GM23338 (cell line): ENCODE measurements at regions not wholly inside any gene's neighbourhood (a gene's known extent, or its start where the extent isn't known, plus 50 kb on each side); places are given as distances from the start of the nearest gene placed in this dataset.

Experiments used
- ATAC-seq: fragments of 200-7000 bp; cut with Tn5 transposase; 3 replicates; pipeline ENCODE4 v1.9.1; 2020
- DNase-seq: peaks from one replicate; pipeline ENCODE4 v3.0.0-alpha.2; 2015; ENCODE audit warnings: low spot score
- H2AFZ ChIP-seq: fragments of 200-600 bp; sonication (generic); 2 replicates; pipeline ENCODE4 v1.8.0; 2016; ENCODE audit warnings: antibody characterized with exemption, mild to moderate bottlenecking, moderate library complexity
- H3F3A ChIP-seq: fragments of 200-600 bp; sonication (generic); replicated peaks from 2 replicates; pipeline ENCODE4 v1.8.0; 2017; ENCODE audit warnings: antibody characterized with exemption, mixed run types, low read depth
- H3K27ac ChIP-seq: fragments of 200-600 bp; sonication (generic); 2 replicates; pipeline ENCODE4 v1.6.1; 2016; ENCODE audit warnings: low read depth
- H3K27me3 ChIP-seq: fragments of 200-600 bp; sonication (generic); 2 replicates; pipeline ENCODE4 v1.8.0; 2016; ENCODE audit warnings: mild to moderate bottlenecking, mixed run types, moderate library complexity; ENCODE audit not compliant: insufficient read depth
- H3K36me3 ChIP-seq: fragments of 200-600 bp; sonication (generic); 2 replicates; pipeline ENCODE4 v1.8.0; 2016; ENCODE audit warnings: mild to moderate bottlenecking; ENCODE audit not compliant: insufficient read depth
- H3K4me1 ChIP-seq: fragments of 200-600 bp; sonication (generic); 2 replicates; pipeline ENCODE4 v1.8.0; 2016; ENCODE audit warnings: mild to moderate bottlenecking, moderate library complexity; ENCODE audit not compliant: insufficient read depth
- H3K4me2 ChIP-seq: fragments of 200-600 bp; sonication (generic); 2 replicates; pipeline ENCODE4 v1.7.1; 2017; ENCODE audit warnings: mixed run types
- H3K4me3 ChIP-seq: fragments of 200-600 bp; sonication (generic); 2 replicates; pipeline ENCODE4 v1.6.1; 2016; ENCODE audit warnings: mixed run types
- H3K79me2 ChIP-seq: fragments of 200-600 bp; sonication (generic); replicated peaks from 2 replicates; pipeline ENCODE4 v1.8.0; 2017; ENCODE audit warnings: mild to moderate bottlenecking; ENCODE audit not compliant: insufficient read depth
- H3K9me2 ChIP-seq: fragments of 200-600 bp; sonication (generic); 2 replicates; pipeline ENCODE4 v1.8.0; 2017; ENCODE audit not compliant: insufficient read depth
- H4K20me1 ChIP-seq: fragments of 200-600 bp; sonication (generic); replicated peaks from 2 replicates; pipeline ENCODE4 v1.8.0; 2017; ENCODE audit warnings: mild to moderate bottlenecking; ENCODE audit not compliant: insufficient read depth
- H3K27ac Mint-ChIP-seq: 2 replicates; pipeline ENCODE4 v1.8.0; 2020; ENCODE audit warnings: inconsistent platforms, mild to moderate bottlenecking, moderate library complexity, mixed read lengths
- H3K27me3 Mint-ChIP-seq: 3 replicates; pipeline ENCODE4 v1.8.0; 2022; ENCODE audit warnings: low read depth, mild to moderate bottlenecking, moderate library complexity, mixed read lengths, inconsistent platforms; ENCODE audit not compliant: insufficient read depth, poor library complexity
- H3K36me3 Mint-ChIP-seq: 3 replicates; pipeline ENCODE4 v1.8.0; 2021; ENCODE audit warnings: low read depth, mild to moderate bottlenecking, inconsistent platforms, moderate library complexity, mixed read lengths
- H3K4me1 Mint-ChIP-seq: 3 replicates; pipeline ENCODE4 v1.8.0; 2020; ENCODE audit warnings: mild to moderate bottlenecking, inconsistent platforms, mixed read lengths
- H3K4me3 Mint-ChIP-seq: 3 replicates; pipeline ENCODE4 v1.8.0; 2021; ENCODE audit warnings: moderate library complexity, mild to moderate bottlenecking, inconsistent platforms, mixed read lengths
- H3K9me3 Mint-ChIP-seq: 3 replicates; pipeline ENCODE4 v1.8.0; 2020; ENCODE audit warnings: moderate library complexity, mild to moderate bottlenecking, inconsistent platforms, mixed read lengths
- CREB1 ChIP-seq: fragments of 250-450 bp; sonication (Bioruptor Pico); IDR thresholded peaks from 2 replicates; pipeline ENCODE4 v1.5.0; 2020; ENCODE audit warnings: low read depth, mild to moderate bottlenecking, moderate library complexity
- EZH2 ChIP-seq: fragments of 200-600 bp; sonication (generic); IDR thresholded peaks from one replicate; pipeline ENCODE4 v1.8.0; 2017; ENCODE audit warnings: antibody characterized with exemption, mild to moderate bottlenecking, low read depth; ENCODE audit not compliant: unreplicated experiment
- EZH2phosphoT487 ChIP-seq: fragments of 200-600 bp; sonication (generic); IDR thresholded peaks from one replicate; pipeline ENCODE4 v1.8.1; 2018; ENCODE audit warnings: antibody characterized with exemption; ENCODE audit not compliant: unreplicated experiment
- JUNB ChIP-seq: IDR thresholded peaks from one replicate; pipeline ENCODE4 v1.6.1; 2016; ENCODE audit warnings: antibody characterized with exemption; ENCODE audit not compliant: unreplicated experiment
- NANOG ChIP-seq: IDR thresholded peaks from 2 replicates; pipeline ENCODE4 v1.6.1; 2016; ENCODE audit warnings: antibody characterized with exemption, borderline replicate concordance
- POLR2AphosphoS5 ChIP-seq: IDR thresholded peaks from 2 replicates; pipeline ENCODE4 v1.6.1; 2016; ENCODE audit warnings: antibody characterized with exemption, low read depth
- STAT1 ChIP-seq: IDR thresholded peaks from one replicate; pipeline ENCODE4 v1.6.1; 2016; ENCODE audit warnings: antibody characterized with exemption; ENCODE audit not compliant: unreplicated experiment
- ZNF331 ChIP-seq: fragments of 250-450 bp; sonication (Bioruptor Pico); IDR thresholded peaks from 2 replicates; pipeline ENCODE4 v1.5.0; 2020; ENCODE audit warnings: low read depth, mild to moderate bottlenecking, moderate library complexity
- ZNF462 ChIP-seq: fragments of 250-450 bp; sonication (Bioruptor Pico); IDR thresholded peaks from 2 replicates; pipeline ENCODE4 v1.5.0; 2020; ENCODE audit warnings: mild to moderate bottlenecking, moderate library complexity
- TF ChIP-seq, protein P1 (sequence below), 2 experiments: fragments of 200-600 bp in 1 of 2; sonication (generic) in 1 of 2; conservative IDR thresholded peaks; 2 replicates each; pipeline versions ENCODE4 v1.5.1 to v1.6.1; 2016 to 2017; ENCODE audit warnings: antibody characterized with exemption in 2 of 2, low read depth in 2 of 2, mild to moderate bottlenecking in 2 of 2, moderate library complexity in 1 of 2

DNA sequence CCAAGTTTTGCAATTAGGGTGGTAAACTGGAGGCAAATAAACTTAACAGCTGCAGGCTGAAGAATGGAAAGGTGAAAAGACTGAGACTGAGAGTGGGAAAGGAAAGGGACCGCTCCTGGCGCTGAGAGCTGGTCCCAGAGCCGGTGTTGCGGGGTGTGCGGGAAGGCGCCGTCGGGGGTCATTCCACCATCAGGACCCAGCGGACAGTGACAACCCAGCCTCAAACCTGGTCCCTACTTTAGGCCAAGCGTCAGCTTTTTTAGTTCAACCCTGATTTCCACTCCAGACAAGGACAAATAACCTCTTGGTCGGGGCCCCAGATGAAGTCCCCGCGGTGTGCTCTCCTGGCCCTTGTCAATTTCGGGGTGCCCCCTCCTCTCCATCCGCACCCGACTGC is 145.8 kb upstream of the ETS2 start:
- TF ChIP-seq, protein P1, sequence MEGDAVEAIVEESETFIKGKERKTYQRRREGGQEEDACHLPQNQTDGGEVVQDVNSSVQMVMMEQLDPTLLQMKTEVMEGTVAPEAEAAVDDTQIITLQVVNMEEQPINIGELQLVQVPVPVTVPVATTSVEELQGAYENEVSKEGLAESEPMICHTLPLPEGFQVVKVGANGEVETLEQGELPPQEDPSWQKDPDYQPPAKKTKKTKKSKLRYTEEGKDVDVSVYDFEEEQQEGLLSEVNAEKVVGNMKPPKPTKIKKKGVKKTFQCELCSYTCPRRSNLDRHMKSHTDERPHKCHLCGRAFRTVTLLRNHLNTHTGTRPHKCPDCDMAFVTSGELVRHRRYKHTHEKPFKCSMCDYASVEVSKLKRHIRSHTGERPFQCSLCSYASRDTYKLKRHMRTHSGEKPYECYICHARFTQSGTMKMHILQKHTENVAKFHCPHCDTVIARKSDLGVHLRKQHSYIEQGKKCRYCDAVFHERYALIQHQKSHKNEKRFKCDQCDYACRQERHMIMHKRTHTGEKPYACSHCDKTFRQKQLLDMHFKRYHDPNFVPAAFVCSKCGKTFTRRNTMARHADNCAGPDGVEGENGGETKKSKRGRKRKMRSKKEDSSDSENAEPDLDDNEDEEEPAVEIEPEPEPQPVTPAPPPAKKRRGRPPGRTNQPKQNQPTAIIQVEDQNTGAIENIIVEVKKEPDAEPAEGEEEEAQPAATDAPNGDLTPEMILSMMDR (conservative IDR thresholded peaks at IDR 0.05; ENCODE audit: low read depth in 2 of 2), result no peak
- Histone ChIP-seq H2AFZ (0 out of 2 replicates have a peak overlapping the region, but pooled peaks have one; percentile 38), H3K36me3 (no peaks in the 10 kb centered on the region), H3F3A (no peaks in the 10 kb centered on the region), H3K4me1 (peaks cover 21% of the 10 kb centered on the region), H3K27ac (no peak overlapping the region), H3K9me2 (no peaks in the 10 kb centered on the region), H4K20me1 (no peaks in the 10 kb centered on the region), H3K4me3 (peak overlapping the region; percentile 66), H3K27me3 (peaks cover 40% of the 10 kb centered on the region), H3K4me2 (peak overlapping the region; percentile 96), H3K79me2 (no peaks in the 10 kb centered on the region)
- peaks cover 22% of the 10 kb centered on the region for H3K27me3 Mint-ChIP-seq
- H3K4me3 Mint-ChIP-seq, result peak overlapping the region; percentile 74
- H3K4me1 Mint-ChIP-seq, result peaks cover 34% of the 10 kb centered on the region
- H3K27ac Mint-ChIP-seq, result no peak overlapping the region
- ATAC-seq, result peak; percentile 10
- peak; percentile 22 for DNase-seq
- peaks cover 3% of the 10 kb centered on the region; the same call in 1 of the 3 replicates for H3K9me3 Mint-ChIP-seq
- H3K36me3 Mint-ChIP-seq, result peaks cover 3% of the 10 kb centered on the region; the same call in 1 of the 3 replicates

DNA sequence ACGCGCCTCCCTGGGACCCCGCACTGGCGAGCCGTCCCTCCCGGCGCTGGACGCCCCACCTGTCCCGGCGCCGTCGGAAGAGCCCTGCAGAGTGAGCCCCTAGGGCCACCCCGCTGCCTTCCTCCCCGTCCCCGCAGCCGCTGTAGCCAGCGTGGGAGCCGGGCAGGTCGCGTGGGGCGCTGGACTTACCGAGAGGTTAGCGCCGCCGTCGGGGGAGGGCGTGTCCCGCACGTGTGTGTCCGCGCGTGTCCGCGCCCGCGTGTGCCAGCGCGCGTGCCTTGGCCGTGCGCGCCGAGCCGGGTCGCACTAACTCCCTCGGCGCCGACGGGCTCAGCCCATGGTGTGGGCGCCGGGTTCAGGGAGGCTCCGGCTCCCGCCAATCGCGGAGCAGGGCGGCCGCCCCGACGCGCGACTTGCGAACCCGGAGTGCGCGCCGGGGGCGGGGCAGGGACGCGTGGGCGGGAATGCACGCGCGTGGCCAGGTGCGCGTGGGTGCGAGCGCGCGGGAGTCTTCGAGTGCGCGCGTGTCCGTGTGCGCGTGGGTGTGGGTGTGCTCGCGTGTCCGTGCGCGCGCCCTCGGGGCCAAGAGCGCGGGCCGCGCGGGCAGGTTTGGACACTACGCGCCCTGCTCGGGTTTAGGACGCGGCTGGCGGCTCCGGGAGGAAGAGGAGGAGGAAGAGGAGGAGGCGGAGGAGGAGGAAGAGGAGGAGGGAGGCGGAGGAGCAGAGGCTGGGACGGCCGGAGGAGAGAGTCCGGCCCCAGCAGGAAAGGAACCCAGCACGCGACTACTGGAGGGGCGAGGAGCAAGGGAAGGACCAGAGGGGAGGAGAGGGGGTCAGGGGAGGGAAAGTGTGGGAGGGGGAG is 145.2 kb upstream of the ETS2 start:
- Mint-ChIP-seq H3K4me1 (peaks cover 32% of the 10 kb centered on the region), H3K9me3 (peaks cover 3% of the 10 kb centered on the region; the same call in 1 of the 3 replicates), H3K4me3 (peak overlapping the region; percentile 77), H3K27ac (no peak overlapping the region), H3K36me3 (peaks cover 3% of the 10 kb centered on the region; the same call in 1 of the 3 replicates), H3K27me3 (peaks cover 22% of the 10 kb centered on the region)
- Histone ChIP-seq H3K4me2 (peak overlapping the region; percentile 96), H3K4me3 (peak overlapping the region; percentile 66), H3K9me2 (no peaks in the 10 kb centered on the region), H3K79me2 (no peaks in the 10 kb centered on the region), H3K36me3 (no peaks in the 10 kb centered on the region), H3F3A (no peaks in the 10 kb centered on the region), H3K27ac (no peak overlapping the region), H3K27me3 (peaks cover 40% of the 10 kb centered on the region), H4K20me1 (no peaks in the 10 kb centered on the region), H3K4me1 (peaks cover 21% of the 10 kb centered on the region), H2AFZ (peak overlapping the region; percentile 85)
- DNase-seq, result peak; percentile 65
- peak; percentile 76 for ATAC-seq
- TF ChIP-seq NANOG (no peak), EZH2 (no peak), ZNF462 (no peak), ZNF331 (CRISPR knock-in tag) (no peak), JUNB (no peak), POLR2AphosphoS5 (no peak), STAT1 (no peak), EZH2phosphoT487 (no peak), CREB1 (CRISPR knock-in tag) (no peak)
- TF ChIP-seq, protein P1 (conservative IDR thresholded peaks at IDR 0.05; ENCODE audit: low read depth in 2 of 2), result no peak
